Calu3 (cell line): ENCODE measurements at regions not wholly inside any gene's neighbourhood (a gene's known extent, or its start where the extent isn't known, plus 50 kb on each side); places are given as distances from the start of the nearest gene placed in this dataset.
"Not testable (repeated sequence)": the region's sequence is repeated elsewhere in the genome, so short reads cannot be mapped to it uniquely, and the experiment has no call there.

ENCODE experiments used
- BruUV-seq: library from RNA; stranded (reverse); fragments of 400-500 nt; replicated peaks from 2 replicates; lab custom pipeline; 2021; lab: Mats Ljungman, UMichigan
- CTCF ChIA-PET: fragments of 300-600 bp; sonication (Branson Sonifier 250); formaldehyde crosslinking; loops from one replicate; lab custom pipeline; 2022; ENCODE audit warnings: antibody characterized with exemption; lab: Charles Lee
- DNase-seq: peaks from one replicate; pipeline ENCODE4 v3.0.0; 2022
- H3K27ac Mint-ChIP-seq: one replicate; pipeline ENCODE4 v1.8.0; 2022; ENCODE audit warnings: mixed read lengths; ENCODE audit not compliant: unreplicated experiment
- H3K27me3 Mint-ChIP-seq: one replicate; pipeline ENCODE4 v1.8.0; 2022; ENCODE audit warnings: mixed read lengths; ENCODE audit not compliant: unreplicated experiment
- H3K36me3 Mint-ChIP-seq: one replicate; pipeline ENCODE4 v1.8.0; 2022; ENCODE audit warnings: mild to moderate bottlenecking, moderate library complexity, mixed read lengths; ENCODE audit not compliant: insufficient read depth, unreplicated experiment
- H3K4me1 Mint-ChIP-seq: one replicate; pipeline ENCODE4 v1.8.0; 2022; ENCODE audit warnings: mild to moderate bottlenecking, low read depth, mixed read lengths; ENCODE audit not compliant: unreplicated experiment
- H3K4me3 Mint-ChIP-seq: one replicate; pipeline ENCODE4 v1.8.0; 2022; ENCODE audit warnings: mild to moderate bottlenecking, low read depth, moderate library complexity, mixed read lengths; ENCODE audit not compliant: unreplicated experiment
- H3K9me3 Mint-ChIP-seq: one replicate; pipeline ENCODE4 v1.8.0; 2022; ENCODE audit warnings: low read depth, mixed read lengths; ENCODE audit not compliant: unreplicated experiment
- CTCF ChIP-seq: fragments of 200-600 bp; IDR thresholded peaks from one replicate; pipeline ENCODE4 v1.8.0; 2022; ENCODE audit warnings: antibody characterized with exemption; ENCODE audit not compliant: unreplicated experiment
- intact Hi-C: fragments of 100-400 bp; cut with micrococcal nuclease; formaldehyde crosslinking; loops from one replicate; pipeline ENCODE4 v1.10.0; 2022; ENCODE audit not compliant: unreplicated experiment

GRCh38 chr10:123392182-123392963 lies 238.2 kb downstream of the BUB3 start:
- TF ChIP-seq CTCF, result no peak
- Mint-ChIP-seq H3K4me3 (no peak overlapping the region), H3K9me3 (peaks cover under 1% of the 10 kb centered on the region), H3K4me1 (no peaks in the 10 kb centered on the region), H3K27me3 (no peaks in the 10 kb centered on the region), H3K36me3 (no peaks in the 10 kb centered on the region), H3K27ac (no peak overlapping the region)
- CTCF ChIA-PET, result no interaction called here
- BruUV-seq, result no TSS peak
- no peak for DNase-seq
- intact Hi-C loops, result no loop called here

- intact Hi-C loops, result no loop called here
- Mint-ChIP-seq H3K9me3 (no peaks in the 10 kb centered on the region), H3K36me3 (no peaks in the 10 kb centered on the region), H3K4me3 (no peak overlapping the region), H3K27me3 (no peaks in the 10 kb centered on the region), H3K4me1 (no peaks in the 10 kb centered on the region), H3K27ac (no peak overlapping the region)
- DNase-seq, result no peak
- no TSS peak for BruUV-seq
- no peak for TF ChIP-seq CTCF
- CTCF ChIA-PET, result no interaction called here
These were observed 239.0 kb downstream of the BUB3 start for GRCh38 chr10:123393170-123393569.

GRCh38 chr10:123394382-123394781 lies 240.2 kb downstream of the BUB3 start:
- no peaks in the 10 kb centered on the region for H3K27me3 Mint-ChIP-seq

DNA sequence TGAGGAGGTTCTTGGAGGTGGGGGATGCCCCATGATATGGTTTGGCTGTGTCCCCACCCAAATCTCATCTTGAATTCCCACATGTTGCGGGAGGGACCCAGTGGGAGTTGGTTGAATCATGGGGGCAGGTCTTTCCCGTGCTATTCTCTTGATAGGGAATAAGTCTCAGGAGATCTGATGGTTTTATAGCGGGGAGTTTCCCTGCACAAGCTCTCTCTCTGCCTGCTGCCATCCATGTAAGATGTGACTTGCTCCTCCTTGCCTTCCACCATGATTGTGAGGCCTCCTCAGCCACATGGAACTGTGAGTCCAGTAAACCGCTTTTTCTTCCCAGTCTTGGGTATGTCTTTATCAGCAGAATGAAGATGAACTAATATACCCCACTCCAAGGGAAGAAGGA lies 241.0 kb downstream of the BUB3 start:
- DNase-seq, H3K36me3 Mint-ChIP-seq, H3K27me3 Mint-ChIP-seq, H3K27ac Mint-ChIP-seq, H3K4me1 Mint-ChIP-seq, H3K9me3 Mint-ChIP-seq, BruUV-seq, H3K4me3 Mint-ChIP-seq, intact Hi-C loops, CTCF ChIA-PET: not testable (repeated sequence)

More at GRCh38 chr10:123394382-123394781, 240.2 kb downstream of the BUB3 start:
- CTCF ChIA-PET, result no interaction called here
- Mint-ChIP-seq H3K36me3 (no peaks in the 10 kb centered on the region), H3K4me3 (no peak overlapping the region), H3K9me3 (no peaks in the 10 kb centered on the region), H3K27ac (no peak overlapping the region), H3K4me1 (no peaks in the 10 kb centered on the region)
- no peak for DNase-seq
- intact Hi-C loops, result no loop called here
- no TSS peak for BruUV-seq
- no peak for TF ChIP-seq CTCF

DNA sequence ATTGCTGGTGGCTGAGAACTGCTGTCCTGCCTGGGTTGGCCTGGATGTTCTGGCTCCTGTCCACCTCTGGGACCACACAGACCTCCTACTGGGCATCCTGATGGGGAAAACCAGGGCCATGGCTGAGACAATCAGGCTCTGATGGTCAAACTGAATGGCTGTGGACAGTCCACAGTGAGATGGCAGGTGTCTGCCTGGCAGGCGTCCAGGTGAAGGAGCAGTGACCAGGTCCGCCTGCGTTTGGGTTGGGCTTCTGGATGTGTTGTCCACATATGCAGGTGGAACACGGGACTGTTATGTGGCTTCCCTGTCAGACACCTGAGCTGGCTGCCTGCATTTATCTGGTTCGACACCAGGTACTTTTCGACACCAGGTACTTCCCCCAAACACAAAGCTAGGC lies 241.7 kb downstream of the BUB3 start:
- intact Hi-C loops, result no loop called here
- no peak for DNase-seq
- Mint-ChIP-seq H3K4me1 (no peaks in the 10 kb centered on the region), H3K9me3 (no peaks in the 10 kb centered on the region), H3K27ac (no peak overlapping the region), H3K27me3 (peaks cover 12% of the 10 kb centered on the region), H3K4me3 (no peak overlapping the region), H3K36me3 (no peaks in the 10 kb centered on the region)
- BruUV-seq, result no TSS peak
- TF ChIP-seq CTCF, result no peak
- CTCF ChIA-PET, result no interaction called here
